Astrocyte of the spinal cord (primary cell): ENCODE measurements at regions not wholly inside any gene's neighbourhood (a gene's known extent, or its start where the extent isn't known, plus 50 kb on each side); places are given as distances from the start of the nearest gene placed in this dataset.

Source experiments
- DNase-seq: peaks from one replicate; pipeline ENCODE4 v3.0.0; 2011; ENCODE audit warnings: low read depth, low spot score
- H3K4me3 ChIP-seq: 2 replicates; pipeline ENCODE4 v1.5.1; 2011; ENCODE audit warnings: low read depth, mild to moderate bottlenecking, low read length, moderate library complexity
- CTCF ChIP-seq: IDR thresholded peaks from 2 replicates; pipeline ENCODE4 v1.5.1; 2012; ENCODE audit warnings: low read depth, mild to moderate bottlenecking, low read length, inconsistent platforms
- in situ Hi-C: cut with HindIII; loops from 2 replicates; pipeline ENCODE4 v1.10.0; 2017; ENCODE audit warnings: low sequenced_read_pairs

- in situ Hi-C loops = no loop called here
- TF ChIP-seq CTCF = no peak
- DNase-seq = no peak
- H3K4me3 ChIP-seq = no peak overlapping the region
Observed at GRCh38 chr3:69569520-69569919, 169.7 kb upstream of the MITF start.

GRCh38 chr3:69568951-69569350 lies 170.3 kb upstream of the MITF start:
- in situ Hi-C loops = no loop called here
- TF ChIP-seq CTCF = no peak
- DNase-seq = no peak
- H3K4me3 ChIP-seq = no peak overlapping the region

GRCh38 chr3:69568458-69568857 lies 170.8 kb upstream of the MITF start:
- no peak for DNase-seq

GRCh38 chr3:69567710-69568052 lies 171.6 kb upstream of the MITF start:
- H3K4me3 ChIP-seq = no peak overlapping the region
- in situ Hi-C loops = no loop called here
- DNase-seq = no peak
- TF ChIP-seq CTCF = no peak

More at GRCh38 chr3:69568458-69568857, 170.8 kb upstream of the MITF start:
- TF ChIP-seq CTCF = no peak
- in situ Hi-C loops = no loop called here
- no peak overlapping the region for H3K4me3 ChIP-seq

- DNase-seq = no peak
- in situ Hi-C loops = no loop called here
- no peak for TF ChIP-seq CTCF
- no peak overlapping the region for H3K4me3 ChIP-seq
Observed at GRCh38 chr3:69567023-69567709, 172.1 kb upstream of the MITF start.

GRCh38 chr3:69566275-69566674 lies 173.0 kb upstream of the MITF start:
- in situ Hi-C loops = no loop called here
- no peak for DNase-seq
- H3K4me3 ChIP-seq = no peak overlapping the region
- TF ChIP-seq CTCF = no peak

GRCh38 chr3:69565316-69565715 lies 173.9 kb upstream of the MITF start:
- H3K4me3 ChIP-seq = no peak overlapping the region
- in situ Hi-C loops = no loop called here
- no peak for TF ChIP-seq CTCF
- DNase-seq = no peak
